ENCODE measurements at regions not wholly inside any gene's neighbourhood (a gene's known extent, or its start where the extent isn't known, plus 50 kb on each side); places are given as distances from the start of the nearest gene placed in this dataset.

DNA sequence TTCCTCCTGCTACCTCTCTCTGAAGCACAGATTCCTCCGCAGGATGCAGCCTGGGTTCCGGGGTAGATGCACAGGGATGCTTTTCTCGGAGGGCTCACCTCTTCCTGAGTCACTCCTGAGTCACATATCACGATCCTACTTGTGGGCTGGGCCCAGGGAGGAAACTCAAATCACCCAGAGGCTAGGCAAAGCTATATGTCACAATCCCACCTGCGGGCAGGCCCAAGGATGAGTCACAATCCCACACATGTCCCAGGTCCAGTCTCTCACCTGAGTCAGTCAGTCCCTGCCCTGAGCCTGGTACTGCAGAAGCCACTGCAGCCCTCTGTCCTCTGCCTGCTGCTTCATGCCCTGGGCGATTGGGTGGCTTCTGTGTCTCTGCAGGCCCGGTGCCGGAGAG lies 149.0 kb upstream of the GSC start:
- no peak overlapping the region for H3K4me3 ChIP-seq (ENCODE audit: low read length)
- no peak overlapping the region for H3K9ac ChIP-seq (ENCODE audit: low read depth, low read length)
- no peak overlapping the region for H3K27ac ChIP-seq (ENCODE audit: low read length)
- no peaks in the 10 kb centered on the region for H3K36me3 ChIP-seq (ENCODE audit: insufficient read depth, low read depth, low read length)
- no peaks in the 10 kb centered on the region; the same call in 1 of the 2 replicates for H3K27me3 ChIP-seq (ENCODE audit: insufficient read depth, low read length)
- no peaks in the 10 kb centered on the region for H3K9me3 ChIP-seq (ENCODE audit: insufficient read depth, low read depth, low read length)
- no peaks in the 10 kb centered on the region for H3K4me1 ChIP-seq (ENCODE audit: insufficient read depth, low read length)

DNA sequence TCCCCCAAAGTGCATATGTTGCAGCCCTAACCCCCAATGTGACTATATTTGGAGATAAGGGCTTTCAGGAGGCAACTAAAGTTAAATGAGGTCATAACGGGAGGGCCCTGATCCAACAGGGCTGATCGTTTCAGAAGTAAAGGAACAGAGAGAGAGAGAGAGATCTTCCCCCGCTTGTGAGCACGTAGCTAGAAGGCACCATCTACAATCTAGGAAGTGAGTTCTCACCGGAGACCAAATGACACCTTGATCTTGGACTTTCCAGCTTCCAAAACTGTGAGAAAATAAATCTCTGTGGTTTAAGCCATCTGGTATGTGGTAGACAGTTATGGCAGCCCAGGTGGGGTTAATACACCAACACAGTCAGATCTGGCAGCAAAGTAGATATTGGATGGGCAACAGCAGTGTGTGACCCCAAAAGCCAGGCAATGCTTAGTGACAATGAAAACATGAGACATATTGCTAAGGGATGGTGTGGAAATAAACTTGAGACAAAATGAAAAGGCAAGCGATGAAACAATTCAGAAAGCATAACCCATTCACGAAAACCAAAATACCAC lies 147.2 kb upstream of the GSC start:
- Histone ChIP-seq H3K9me3 (ENCODE audit: insufficient read depth, low read depth, low read length) (no peaks in the 10 kb centered on the region), H3K4me3 (ENCODE audit: low read length) (no peak overlapping the region), H3K27me3 (ENCODE audit: insufficient read depth, low read length) (no peaks in the 10 kb centered on the region; the same call in 1 of the 2 replicates), H3K27ac (ENCODE audit: low read length) (no peak overlapping the region), H3K36me3 (ENCODE audit: insufficient read depth, low read depth, low read length) (no peaks in the 10 kb centered on the region), H3K4me1 (ENCODE audit: insufficient read depth, low read length) (no peaks in the 10 kb centered on the region), H3K9ac (ENCODE audit: low read depth, low read length) (no peak overlapping the region)

DNA sequence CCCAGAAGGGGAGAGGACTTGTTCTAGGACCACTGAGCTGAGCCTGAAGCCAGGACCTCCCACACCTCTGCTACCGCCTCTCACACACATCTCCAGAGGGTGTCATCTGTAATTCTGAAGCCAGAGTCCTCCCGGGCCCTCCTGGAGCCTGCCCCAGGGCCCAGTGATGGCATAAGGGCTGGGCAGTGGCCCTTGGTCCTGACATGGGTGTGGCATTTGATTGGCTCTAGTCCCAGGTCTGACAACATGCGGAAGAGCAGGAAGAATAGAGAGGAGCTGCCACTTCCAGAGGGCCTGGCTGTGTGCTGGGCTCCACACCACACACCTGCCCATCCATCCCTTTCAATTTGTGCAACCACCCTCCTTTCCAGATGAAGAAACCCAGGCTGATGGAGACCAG lies 144.3 kb upstream of the GSC start:
- no peaks in the 10 kb centered on the region; the same call in 1 of the 2 replicates for H3K27me3 ChIP-seq (ENCODE audit: insufficient read depth, low read length)
- no peak overlapping the region for H3K4me3 ChIP-seq (ENCODE audit: low read length)
- H3K27ac ChIP-seq (ENCODE audit: low read length) = no peak overlapping the region
- no peaks in the 10 kb centered on the region for H3K9me3 ChIP-seq (ENCODE audit: insufficient read depth, low read depth, low read length)
- H3K36me3 ChIP-seq (ENCODE audit: insufficient read depth, low read depth, low read length) = no peaks in the 10 kb centered on the region
- H3K9ac ChIP-seq (ENCODE audit: low read depth, low read length) = no peak overlapping the region
- H3K4me1 ChIP-seq (ENCODE audit: insufficient read depth, low read length) = no peaks in the 10 kb centered on the region

DNA sequence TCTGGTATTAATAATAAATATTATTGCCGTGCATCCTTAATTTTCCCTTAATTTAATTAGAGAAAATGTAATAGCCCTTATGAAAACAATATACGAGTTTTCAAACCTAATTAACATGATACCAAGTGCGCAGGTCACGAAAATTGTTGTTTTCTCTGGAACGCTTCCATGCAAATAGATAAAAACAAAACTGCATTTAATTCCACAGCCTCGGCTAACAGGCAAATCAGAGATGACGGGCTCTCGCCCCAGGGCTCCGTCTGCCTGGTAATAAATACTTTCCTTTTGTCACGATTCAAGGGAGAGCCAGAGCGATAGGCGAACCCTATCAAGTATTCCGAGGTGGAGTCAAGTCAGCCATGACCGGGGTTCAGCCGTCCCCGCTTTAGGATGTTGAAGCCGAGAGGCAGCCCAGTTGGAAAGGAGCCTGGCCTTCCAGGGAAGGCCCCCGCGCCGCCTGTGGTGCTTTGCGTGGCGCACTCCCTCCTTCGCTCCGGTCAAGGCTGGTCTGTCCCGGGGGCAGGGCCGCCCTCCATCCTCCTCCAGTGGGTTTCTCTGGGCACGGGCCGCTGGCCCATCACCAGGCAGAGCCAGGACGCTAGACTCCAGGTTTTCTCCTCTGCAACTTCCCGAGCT lies 137.8 kb upstream of the GSC start:
- no peak overlapping the region for H3K4me3 ChIP-seq (ENCODE audit: low read length)
- H3K4me1 ChIP-seq (ENCODE audit: insufficient read depth, low read length) = peaks cover 8% of the 10 kb centered on the region
- H3K9me3 ChIP-seq (ENCODE audit: insufficient read depth, low read depth, low read length) = no peaks in the 10 kb centered on the region
- no peak overlapping the region for H3K9ac ChIP-seq (ENCODE audit: low read depth, low read length)
- H3K36me3 ChIP-seq (ENCODE audit: insufficient read depth, low read depth, low read length) = no peaks in the 10 kb centered on the region
- H3K27ac ChIP-seq (ENCODE audit: low read length) = no peak overlapping the region
- peaks cover 33% of the 10 kb centered on the region for H3K27me3 ChIP-seq (ENCODE audit: insufficient read depth, low read length)

DNA sequence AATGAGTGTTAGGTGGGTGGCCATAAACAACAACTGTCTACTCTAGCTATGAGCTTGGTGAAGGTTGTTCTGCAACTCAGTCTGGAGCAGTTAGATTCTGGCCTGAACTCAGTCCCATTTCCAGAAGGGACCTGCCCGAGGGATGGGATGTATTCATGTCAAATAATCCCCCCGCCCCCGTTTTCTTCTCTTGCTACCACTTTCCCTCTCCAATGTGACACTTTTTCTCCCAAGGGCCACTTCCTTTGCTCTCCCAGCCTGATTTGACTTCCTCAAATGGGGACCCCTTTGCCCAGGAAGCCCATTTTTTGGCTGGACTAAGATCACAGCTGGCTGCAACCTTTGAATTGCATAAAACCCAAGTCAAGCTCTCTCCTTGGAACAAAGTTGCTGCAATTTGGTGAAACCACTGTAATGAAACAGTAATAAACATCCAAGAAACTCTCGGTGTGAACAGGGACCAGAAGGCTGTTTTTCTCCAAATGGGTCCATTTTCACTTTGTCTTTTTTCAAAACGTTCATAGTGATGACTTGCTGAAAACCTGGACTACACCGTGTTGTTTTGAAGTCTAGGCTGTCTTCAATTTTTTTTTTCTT lies 137.2 kb upstream of the GSC start:
- Histone ChIP-seq H3K4me3 (ENCODE audit: low read length) (no peak overlapping the region), H3K27ac (ENCODE audit: low read length) (no peak overlapping the region), H3K9ac (ENCODE audit: low read depth, low read length) (no peak overlapping the region), H3K36me3 (ENCODE audit: insufficient read depth, low read depth, low read length) (no peaks in the 10 kb centered on the region), H3K4me1 (ENCODE audit: insufficient read depth, low read length) (peaks cover 8% of the 10 kb centered on the region), H3K27me3 (ENCODE audit: insufficient read depth, low read length) (peaks cover 40% of the 10 kb centered on the region), H3K9me3 (ENCODE audit: insufficient read depth, low read depth, low read length) (no peaks in the 10 kb centered on the region)

DNA sequence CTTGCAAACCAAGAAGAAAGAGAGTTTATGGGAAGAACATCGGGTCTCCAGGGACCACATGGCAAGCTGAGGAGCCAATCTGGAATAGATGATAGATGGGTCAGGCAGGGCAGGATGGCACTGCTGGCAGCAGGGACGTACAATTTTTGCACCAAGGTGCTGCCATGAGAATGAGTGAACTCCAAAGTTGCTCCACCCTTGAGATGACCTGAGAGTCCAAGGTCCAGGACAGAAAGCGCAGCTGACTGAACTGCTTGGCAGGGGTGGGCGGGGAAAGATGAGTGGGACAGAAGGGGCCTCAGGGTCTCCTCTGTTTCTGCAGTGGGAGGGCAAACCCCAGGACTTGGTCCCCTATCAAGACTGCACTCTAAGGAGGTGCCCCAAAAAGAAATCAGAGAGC lies 136.7 kb upstream of the GSC start:
- Histone ChIP-seq H3K4me3 (ENCODE audit: low read length) (no peak overlapping the region), H3K4me1 (ENCODE audit: insufficient read depth, low read length) (peaks cover 8% of the 10 kb centered on the region), H3K27me3 (ENCODE audit: insufficient read depth, low read length) (peaks cover 41% of the 10 kb centered on the region), H3K27ac (ENCODE audit: low read length) (no peak overlapping the region), H3K9ac (ENCODE audit: low read depth, low read length) (no peak overlapping the region), H3K36me3 (ENCODE audit: insufficient read depth, low read depth, low read length) (no peaks in the 10 kb centered on the region), H3K9me3 (ENCODE audit: insufficient read depth, low read depth, low read length) (no peaks in the 10 kb centered on the region)

DNA sequence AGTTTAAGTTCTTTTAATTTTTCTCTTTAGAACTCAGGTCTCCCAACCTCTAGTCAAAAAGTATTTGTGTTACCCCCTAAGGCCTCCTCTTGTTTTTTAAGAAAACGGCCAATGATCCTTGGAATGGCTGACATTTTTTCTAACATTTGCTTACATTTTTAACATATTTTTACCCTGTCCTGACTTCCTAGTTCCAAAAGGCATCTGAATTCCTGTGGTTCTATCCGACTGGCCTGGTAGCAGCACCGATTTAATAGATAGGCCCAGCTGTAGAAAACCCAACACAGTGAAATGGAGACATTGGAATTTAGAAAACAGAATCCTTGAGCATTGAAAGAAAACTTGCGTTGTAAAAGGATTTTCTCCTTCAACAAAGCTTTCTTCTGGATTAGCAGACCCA lies 134.7 kb upstream of the GSC start:
- H3K9ac ChIP-seq (ENCODE audit: low read depth, low read length) = no peak overlapping the region
- no peak overlapping the region for H3K4me3 ChIP-seq (ENCODE audit: low read length)
- no peaks in the 10 kb centered on the region for H3K9me3 ChIP-seq (ENCODE audit: insufficient read depth, low read depth, low read length)
- no peaks in the 10 kb centered on the region for H3K36me3 ChIP-seq (ENCODE audit: insufficient read depth, low read depth, low read length)
- peaks cover 41% of the 10 kb centered on the region for H3K27me3 ChIP-seq (ENCODE audit: insufficient read depth, low read length)
- peaks cover 8% of the 10 kb centered on the region for H3K4me1 ChIP-seq (ENCODE audit: insufficient read depth, low read length)
- H3K27ac ChIP-seq (ENCODE audit: low read length) = no peak overlapping the region

DNA sequence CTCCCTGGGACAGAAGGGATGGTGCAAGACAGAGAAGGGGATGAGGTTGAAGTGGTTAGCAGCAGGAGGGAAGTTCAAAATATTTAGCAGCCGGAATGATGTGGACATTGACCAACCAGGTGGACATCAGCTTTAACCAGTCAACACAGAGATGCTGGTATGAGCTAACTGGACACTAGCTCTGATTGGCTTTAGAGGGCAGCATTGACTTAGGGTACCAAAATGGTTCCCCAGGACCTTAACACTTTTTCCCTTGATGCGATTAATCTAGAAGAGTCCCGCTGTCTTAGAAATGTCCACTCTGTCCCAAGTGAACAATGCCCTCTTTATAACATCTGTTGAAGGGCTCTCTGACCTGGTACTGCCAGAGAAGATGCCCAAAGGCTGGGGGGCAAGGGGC lies 134.0 kb upstream of the GSC start:
- Histone ChIP-seq H3K9me3 (ENCODE audit: insufficient read depth, low read depth, low read length) (no peaks in the 10 kb centered on the region), H3K4me1 (ENCODE audit: insufficient read depth, low read length) (peaks cover 8% of the 10 kb centered on the region), H3K27ac (ENCODE audit: low read length) (no peak overlapping the region), H3K27me3 (ENCODE audit: insufficient read depth, low read length) (peaks cover 41% of the 10 kb centered on the region), H3K36me3 (ENCODE audit: insufficient read depth, low read depth, low read length) (no peaks in the 10 kb centered on the region), H3K9ac (ENCODE audit: low read depth, low read length) (no peak overlapping the region), H3K4me3 (ENCODE audit: low read length) (no peak overlapping the region)

DNA sequence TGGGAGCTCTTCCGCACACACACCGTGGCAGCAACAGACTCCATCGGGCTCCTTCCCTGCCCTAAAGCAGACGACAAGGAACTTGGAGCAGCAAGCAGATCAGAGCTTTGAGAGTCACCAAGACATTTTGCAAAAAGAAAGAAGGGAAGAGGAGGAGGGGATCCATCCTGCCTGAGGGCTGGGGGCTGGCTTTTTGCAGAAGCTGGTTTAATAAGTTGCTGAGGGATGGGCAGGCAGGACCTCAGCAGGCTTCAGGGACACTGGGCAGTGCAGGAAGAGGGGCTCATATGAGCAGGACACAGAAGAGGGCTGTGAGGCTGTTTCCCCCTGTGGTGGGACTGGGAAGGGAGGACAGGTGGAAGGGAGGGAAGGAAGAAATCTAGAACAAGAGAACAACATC lies 133.4 kb upstream of the GSC start:
- H3K9me3 ChIP-seq (ENCODE audit: insufficient read depth, low read depth, low read length) = no peaks in the 10 kb centered on the region
- H3K4me1 ChIP-seq (ENCODE audit: insufficient read depth, low read length) = peaks cover 8% of the 10 kb centered on the region
- H3K9ac ChIP-seq (ENCODE audit: low read depth, low read length) = no peak overlapping the region
- H3K27me3 ChIP-seq (ENCODE audit: insufficient read depth, low read length) = peaks cover 41% of the 10 kb centered on the region
- H3K36me3 ChIP-seq (ENCODE audit: insufficient read depth, low read depth, low read length) = no peaks in the 10 kb centered on the region
- H3K4me3 ChIP-seq (ENCODE audit: low read length) = no peak overlapping the region
- H3K27ac ChIP-seq (ENCODE audit: low read length) = no peak overlapping the region

DNA sequence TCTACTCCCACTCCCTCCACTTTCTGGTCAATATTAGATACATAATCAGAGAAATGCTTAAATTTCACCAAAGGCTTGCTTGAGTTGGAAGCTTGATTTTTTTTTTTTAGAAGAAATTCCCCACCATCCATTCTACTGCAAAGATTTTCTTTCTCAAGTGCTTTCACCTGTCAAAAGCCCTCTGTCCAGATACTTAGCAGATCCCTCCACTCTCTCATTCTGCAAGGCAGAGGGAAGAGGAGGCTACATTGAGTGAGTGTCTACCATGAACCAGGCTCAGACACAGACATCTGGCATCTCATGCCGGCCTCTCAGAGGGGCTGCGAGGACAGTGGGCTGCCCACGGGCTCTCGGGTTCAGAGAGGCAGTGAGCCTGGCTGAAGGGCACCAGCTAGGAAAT lies 127.6 kb upstream of the GSC start:
- Histone ChIP-seq H3K27me3 (ENCODE audit: insufficient read depth, low read length) (peaks cover 6% of the 10 kb centered on the region; the same call in 1 of the 2 replicates), H3K9ac (ENCODE audit: low read depth, low read length) (no peak overlapping the region), H3K4me3 (ENCODE audit: low read length) (no peak overlapping the region), H3K27ac (ENCODE audit: low read length) (no peak overlapping the region), H3K9me3 (ENCODE audit: insufficient read depth, low read depth, low read length) (peaks cover 7% of the 10 kb centered on the region), H3K4me1 (ENCODE audit: insufficient read depth, low read length) (no peaks in the 10 kb centered on the region), H3K36me3 (ENCODE audit: insufficient read depth, low read depth, low read length) (no peaks in the 10 kb centered on the region)

DNA sequence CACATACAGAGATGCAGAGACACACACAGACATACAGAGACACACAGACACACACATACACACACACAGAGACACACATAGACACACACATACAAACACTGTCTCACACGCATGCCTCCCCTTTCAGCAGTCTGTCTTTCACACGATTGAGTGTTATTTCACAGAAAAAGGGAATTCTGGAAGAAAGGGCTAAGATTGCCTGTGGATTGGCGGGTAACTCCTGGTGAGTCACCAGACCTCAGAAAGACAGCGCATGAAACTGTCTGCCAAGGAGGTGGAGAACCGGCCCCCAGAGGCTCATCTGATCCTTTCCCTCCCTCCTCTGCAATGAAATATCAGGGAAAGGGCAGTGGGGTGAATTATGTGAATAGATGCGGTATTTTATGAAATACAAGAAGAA lies 127.2 kb upstream of the GSC start:
- no peaks in the 10 kb centered on the region for H3K36me3 ChIP-seq (ENCODE audit: insufficient read depth, low read depth, low read length)
- no peak overlapping the region for H3K9ac ChIP-seq (ENCODE audit: low read depth, low read length)
- no peaks in the 10 kb centered on the region for H3K4me1 ChIP-seq (ENCODE audit: insufficient read depth, low read length)
- no peak overlapping the region for H3K4me3 ChIP-seq (ENCODE audit: low read length)
- no peak overlapping the region for H3K27ac ChIP-seq (ENCODE audit: low read length)
- peaks cover under 1% of the 10 kb centered on the region; the same call in 1 of the 2 replicates for H3K27me3 ChIP-seq (ENCODE audit: insufficient read depth, low read length)
- H3K9me3 ChIP-seq (ENCODE audit: insufficient read depth, low read depth, low read length) = peaks cover 7% of the 10 kb centered on the region

DNA sequence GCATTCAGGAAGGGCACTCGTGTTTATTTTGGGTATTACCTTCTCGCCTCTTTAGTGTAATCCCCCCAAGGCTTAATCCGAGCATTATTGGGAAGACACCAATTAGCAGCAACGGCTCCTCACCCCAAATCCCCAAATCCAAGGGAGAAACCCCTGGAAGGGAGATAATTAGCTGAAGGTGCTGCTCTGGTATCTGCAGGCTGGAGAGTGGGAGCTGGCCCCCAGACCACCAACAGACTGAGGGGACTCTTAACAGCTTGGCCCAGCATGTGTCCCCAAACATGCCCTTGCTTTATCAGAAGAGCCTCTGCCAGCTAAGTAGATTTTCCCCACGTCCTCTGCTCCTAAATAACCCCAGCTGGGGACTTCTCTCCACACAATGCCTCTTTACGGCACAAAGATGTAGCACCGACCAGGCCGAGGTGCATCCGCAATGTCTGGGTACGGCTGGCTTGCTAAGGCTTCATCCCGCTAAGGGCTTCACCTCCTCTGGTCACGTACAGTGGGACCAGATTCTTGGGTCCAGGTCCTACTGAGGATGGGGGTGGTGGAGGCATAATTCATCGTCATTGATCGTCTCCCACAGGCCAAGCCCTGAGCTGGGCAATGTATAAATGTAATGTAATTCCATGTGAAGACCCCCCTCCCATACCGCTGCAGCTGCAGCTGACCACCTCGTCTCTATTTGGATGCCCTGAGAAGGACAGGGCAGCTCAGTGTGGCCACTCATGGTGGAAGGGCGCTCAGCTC lies 123.7 kb upstream of the GSC start:
- no peak overlapping the region for H3K9ac ChIP-seq (ENCODE audit: low read depth, low read length)
- no peaks in the 10 kb centered on the region for H3K4me1 ChIP-seq (ENCODE audit: insufficient read depth, low read length)
- H3K27ac ChIP-seq (ENCODE audit: low read length) = no peak overlapping the region
- H3K36me3 ChIP-seq (ENCODE audit: insufficient read depth, low read depth, low read length) = no peaks in the 10 kb centered on the region
- H3K4me3 ChIP-seq (ENCODE audit: low read length) = no peak overlapping the region
- H3K27me3 ChIP-seq (ENCODE audit: insufficient read depth, low read length) = no peaks in the 10 kb centered on the region
- peaks cover 7% of the 10 kb centered on the region for H3K9me3 ChIP-seq (ENCODE audit: insufficient read depth, low read depth, low read length)

All from iPS-20b (cell line).